K562 (cell line): ENCODE measurements at regions not wholly inside any gene's neighbourhood (a gene's known extent, or its start where the extent isn't known, plus 50 kb on each side); places are given as distances from the start of the nearest gene placed in this dataset.

Experiments
- ATAC-seq: fragments of 200-7000 bp; cut with Tn5 transposase; 3 replicates; pipeline ENCODE4 v1.9.1; 2020; ENCODE audit warnings: moderate library complexity
- BruUV-seq: library from RNA; stranded (reverse); fragments of 400-500 nt; replicated peaks from 2 replicates; lab custom pipeline; 2021; lab: Mats Ljungman, UMichigan
- CTCF ChIA-PET: fragments of 300-600 bp; formaldehyde crosslinking; extraction: SDS; loops from one replicate; lab custom pipeline; 2021; ENCODE audit warnings: low intra/inter-chr PET ratio; lab: Yijun Ruan, JAX
- POLR2A ChIA-PET: fragments of 300-600, 350-650 bp; sonication (Branson Sonifier 250); formaldehyde crosslinking; extraction: SDS; loops from one replicate; lab custom pipeline; 2021; ENCODE audit warnings: antibody characterized with exemption, inconsistent platforms; lab: Yijun Ruan, JAX
- DNase-seq, 4 experiments: peaks; one replicate each; pipeline versions ENCODE4 v3.0.0 to v3.0.0-alpha.2; 2011 to 2018; ENCODE audit warnings: low spot score in 3 of 4, mixed read lengths in 3 of 4; ENCODE audit errors: extremely low read depth in 1 of 4
- FAIRE-seq: peaks from 2 replicates; lab custom pipeline; 2011; peaks lifted over from hg19 to GRCh38; lab: Jason Lieb, UNC
- H2AFZ ChIP-seq: 2 replicates; pipeline ENCODE4 v1.6.0; 2011; ENCODE audit warnings: low read depth, low read length, control low read depth, inconsistent platforms
- H3K27ac ChIP-seq: fragments of 200-600 bp; 3 replicates; pipeline ENCODE4 v1.8.0; 2011; ENCODE audit warnings: low read depth, mild to moderate bottlenecking, control low read depth, inconsistent platforms, low read length, moderate library complexity, mixed read lengths; ENCODE audit errors: extremely low read depth
- H3K27me3 ChIP-seq, 2 experiments: fragments of 300-600 bp in 1 of 2; 2 replicates in 1 of 2; 3 replicates in 1 of 2; pipeline versions ENCODE4 v1.6.0 to v1.8.0; 2011; ENCODE audit warnings: inconsistent platforms in 2 of 2, low read length in 2 of 2, mild to moderate bottlenecking in 1 of 2, mixed read lengths in 1 of 2, moderate library complexity in 1 of 2; ENCODE audit not compliant: control insufficient read depth in 2 of 2, insufficient read depth in 2 of 2
- H3K36me3 ChIP-seq: fragments of 300-600 bp; 3 replicates; pipeline ENCODE4 v1.8.0; 2011; ENCODE audit warnings: mild to moderate bottlenecking, low read length, inconsistent platforms; ENCODE audit not compliant: control insufficient read depth, insufficient read depth
- H3K4me1 ChIP-seq, 2 experiments: fragments of 200-600 bp in 1 of 2; replicated peaks in 1 of 2; 2 replicates in 1 of 2; 3 replicates in 1 of 2; pipeline versions ENCODE4 v1.5.1 to v1.8.0; 2011; ENCODE audit warnings: inconsistent platforms in 2 of 2, low read length in 2 of 2, mild to moderate bottlenecking in 1 of 2, mixed read lengths in 1 of 2, moderate library complexity in 1 of 2; ENCODE audit not compliant: control insufficient read depth in 2 of 2, insufficient read depth in 2 of 2
- H3K4me2 ChIP-seq: 2 replicates; pipeline ENCODE4 v1.6.1; 2011; ENCODE audit warnings: low read length, control low read depth, inconsistent platforms, mixed read lengths; ENCODE audit not compliant: insufficient read depth
- H3K4me3 ChIP-seq: fragments of 200-600 bp; sonication (generic), shearing (Covaris generic); 2 replicates; pipeline ENCODE4 v1.5.1; 2016; ENCODE audit warnings: control low read depth, inconsistent platforms
- H3K79me2 ChIP-seq: fragments of 200-600 bp; 3 replicates; pipeline ENCODE4 v1.8.0; 2011; ENCODE audit warnings: low read length, inconsistent platforms; ENCODE audit not compliant: control insufficient read depth, insufficient read depth
- H3K9ac ChIP-seq, 2 experiments: 2 replicates each; pipeline versions ENCODE4 v1.6.0 to v1.6.1; 2011; ENCODE audit warnings: low read depth in 2 of 2, low read length in 2 of 2, control low read depth in 1 of 2, inconsistent platforms in 1 of 2, mild to moderate bottlenecking in 1 of 2, mixed read lengths in 1 of 2; ENCODE audit not compliant: insufficient read depth in 1 of 2
- H3K9me1 ChIP-seq: one replicate; pipeline ENCODE4 v1.6.0; 2011; ENCODE audit warnings: inconsistent platforms, mild to moderate bottlenecking, low read length, moderate library complexity; ENCODE audit not compliant: control insufficient read depth, insufficient read depth
- H3K9me3 ChIP-seq: replicated peaks from 2 replicates; pipeline ENCODE4 v1.5.1; 2011; ENCODE audit warnings: low read depth, low read length, inconsistent platforms; ENCODE audit not compliant: control insufficient read depth, insufficient read depth
- H4K20me1 ChIP-seq: replicated peaks from 2 replicates; pipeline ENCODE4 v1.6.1; 2011; ENCODE audit warnings: low read length, inconsistent platforms, mixed read lengths; ENCODE audit not compliant: control insufficient read depth, insufficient read depth
- CEBPZ ChIP-seq: fragments of 150-350 bp; IDR thresholded peaks from 2 replicates; pipeline ENCODE4 v1.6.1; 2014; ENCODE audit warnings: low read depth, mild to moderate bottlenecking, low read length, borderline replicate concordance
- CREB5 ChIP-seq: fragments of 250-450 bp; sonication (Bioruptor Pico); IDR thresholded peaks from 2 replicates; pipeline ENCODE4 v1.5.0; 2020; ENCODE audit warnings: mild to moderate bottlenecking
- HDAC1 ChIP-seq, 2 experiments: fragments of 450-650 bp; IDR thresholded peaks; 2 replicates each; pipeline ENCODE4 v1.6.1; 2016 to 2017; ENCODE audit warnings: inconsistent platforms in 1 of 2, mild to moderate bottlenecking in 1 of 2, moderate library complexity in 1 of 2
- HMGXB4 ChIP-seq: sonication (generic); formaldehyde crosslinking; IDR thresholded peaks from 2 replicates; pipeline ENCODE4 v1.8.1; 2023; ENCODE audit warnings: mild to moderate bottlenecking, missing genetic modification reagents
- MAFK ChIP-seq: IDR thresholded peaks from 2 replicates; pipeline ENCODE4 v1.6.1; 2011; ENCODE audit warnings: low read length, improper control_type of control experiment
- MEIS2 ChIP-seq: fragments of 450-650 bp; IDR thresholded peaks from 2 replicates; pipeline ENCODE4 v1.6.1; 2014; ENCODE audit warnings: mild to moderate bottlenecking; ENCODE audit not compliant: partially characterized antibody
- NFE2L1 ChIP-seq: fragments of 450-650 bp; IDR thresholded peaks from 2 replicates; pipeline ENCODE4 v1.6.1; 2016; ENCODE audit warnings: missing genetic modification characterization, low read depth, mild to moderate bottlenecking, missing compliant biosample characterization, moderate library complexity, borderline replicate concordance
- NFXL1 ChIP-seq: fragments of 450-650 bp; formaldehyde crosslinking; IDR thresholded peaks from 2 replicates; pipeline ENCODE4 v1.4.0; 2021; ENCODE audit warnings: mild to moderate bottlenecking
- PHB2 ChIP-seq: fragments of 450-650 bp; IDR thresholded peaks from 2 replicates; pipeline ENCODE4 v1.6.1; 2017; ENCODE audit warnings: low read depth
- RBM39 ChIP-seq: fragments of 200-400 bp; formaldehyde crosslinking; optimal IDR thresholded peaks from 2 replicates; pipeline ENCODE3; 2018; ENCODE audit warnings: low read depth, low read length
- SAFB ChIP-seq: fragments of 200-400 bp; formaldehyde crosslinking; IDR thresholded peaks from 2 replicates; pipeline ENCODE4 v1.6.1; 2017; ENCODE audit warnings: low read depth, low read length, borderline replicate concordance
- SRSF1 ChIP-seq: fragments of 200-400 bp; formaldehyde crosslinking; IDR thresholded peaks from 2 replicates; pipeline ENCODE4 v1.6.1; 2017; ENCODE audit warnings: mild to moderate bottlenecking, low read depth, low read length, moderate library complexity
- TAF1 ChIP-seq: IDR thresholded peaks from 2 replicates; pipeline ENCODE4 v1.6.1; 2011; ENCODE audit warnings: mild to moderate bottlenecking, low read length, moderate library complexity; ENCODE audit not compliant: insufficient read depth, control insufficient read depth, severe bottlenecking; ENCODE audit errors: extremely low read depth
- XRCC3 ChIP-seq: fragments of 450-650 bp; IDR thresholded peaks from 2 replicates; pipeline ENCODE4 v1.6.1; 2017; ENCODE audit warnings: mild to moderate bottlenecking, moderate library complexity
- ZC3H4 ChIP-seq: sonication (generic); formaldehyde crosslinking; IDR thresholded peaks from 2 replicates; pipeline ENCODE4 v1.9.0; 2021; ENCODE audit warnings: missing genetic modification reagents, borderline replicate concordance
- ZNF354B ChIP-seq: fragments of 250-450 bp; sonication (Bioruptor Pico); IDR thresholded peaks from 2 replicates; pipeline ENCODE4 v1.4.0; 2020
- ZNF445 ChIP-seq: fragments of 250-450 bp; sonication (Bioruptor Pico); IDR thresholded peaks from 2 replicates; pipeline ENCODE4 v1.4.0; 2020; ENCODE audit warnings: low read depth, mild to moderate bottlenecking, moderate library complexity
- WGBS: fragments of 100-300 bp; shearing (Covaris generic); methylation state at CpG from one replicate; pipeline ENCODE4 v1.1.6; 2016; ENCODE audit warnings: low coverage, mixed read lengths; ENCODE audit not compliant: insufficient coverage; ENCODE audit errors: missing lambda C conversion rate; 5-methylcytosine and 5-hydroxymethylcytosine counted together
- in situ Hi-C: fragments of 300-500 bp; cut with MboI; formaldehyde crosslinking; loops from 4 replicates; pipeline ENCODE4 v1.15.0; 2018; ENCODE audit warnings: inconsistent platforms, mixed read lengths
- intact Hi-C: fragments of 100-400 bp; cut with micrococcal nuclease; formaldehyde crosslinking; loops from 2 replicates; pipeline ENCODE4 v1.14.2; 2022

GRCh38 chr3:153066983-153067382 lies 95.0 kb upstream of the RAP2B start:
- peaks cover 4 to 25% of the 10 kb centered on the region in 2 experiments; a peak in 4 of 5 replicates for H3K4me1 ChIP-seq
- no peaks in the 10 kb centered on the region for H3K9me1 ChIP-seq
- H3K27me3 ChIP-seq, result no peaks in the 10 kb centered on the region
- no peak overlapping the region for H3K4me2 ChIP-seq
- H4K20me1 ChIP-seq, result no peaks in the 10 kb centered on the region
- H3K79me2 ChIP-seq, result no peaks in the 10 kb centered on the region
- no peak for DNase-seq
- CTCF ChIA-PET, result no interaction called here
- in situ Hi-C loops, result no loop called here
- 92% methylated on average over 10 of the region's 12 CpGs for WGBS
- H3K4me3 ChIP-seq, result no peak overlapping the region
- H3K27ac ChIP-seq, result no peak overlapping the region
- no peak overlapping the region for H3K9ac ChIP-seq
- BruUV-seq, result no TSS peak
- no peak for TF ChIP-seq CEBPZ
- TF ChIP-seq HMGXB4 (CRISPR knock-in tag), result no peak
- no peak for TF ChIP-seq CREB5
- TF ChIP-seq XRCC3, result no peak
- TF ChIP-seq ZNF354B, result no peak
- TF ChIP-seq TAF1, result no peak
- TF ChIP-seq PHB2, result no peak
- TF ChIP-seq SRSF1, result no peak
- no peak for TF ChIP-seq HDAC1 (IDR thresholded peaks at IDR 0.05)
- no peak for TF ChIP-seq MAFK
- no peak for TF ChIP-seq ZNF445
- TF ChIP-seq ZC3H4 (CRISPR knock-in tag), result no peak
- no peak for TF ChIP-seq SAFB
- no peak for TF ChIP-seq MEIS2
- TF ChIP-seq RBM39, result no peak
- no peak for TF ChIP-seq NFE2L1 (tag)
- TF ChIP-seq NFXL1, result no peak
- intact Hi-C loops, result no loop called here
- FAIRE-seq, result no peak
- ATAC-seq, result no peak
- H3K9me3 ChIP-seq, result no peaks in the 10 kb centered on the region
- no peak overlapping the region for H2AFZ ChIP-seq
- POLR2A ChIA-PET, result no interaction called here
- H3K36me3 ChIP-seq, result no peaks in the 10 kb centered on the region
